H9 (cell line): ENCODE measurements at regions not wholly inside any gene's neighbourhood (a gene's known extent, or its start where the extent isn't known, plus 50 kb on each side); places are given as distances from the start of the nearest gene placed in this dataset.

Experiments used
- DNase-seq: peaks from one replicate; pipeline ENCODE4 v3.0.0-alpha.2; 2017
- H2AFZ ChIP-seq: one replicate; pipeline ENCODE4 v1.6.1; 2013; ENCODE audit warnings: mild to moderate bottlenecking, low read length, control low read depth, moderate library complexity
- H2AK5ac ChIP-seq: 2 replicates; pipeline ENCODE4 v1.6.1; 2013; ENCODE audit warnings: low read length, control low read depth, mixed read lengths; ENCODE audit not compliant: insufficient read length
- H2BK120ac ChIP-seq: one replicate; pipeline ENCODE4 v1.6.1; 2013; ENCODE audit warnings: low read depth, mild to moderate bottlenecking, low read length, control low read depth, inconsistent platforms; ENCODE audit not compliant: poor library complexity, severe bottlenecking
- H2BK12ac ChIP-seq: 2 replicates; pipeline ENCODE4 v1.6.1; 2013; ENCODE audit warnings: low read length, control low read depth, mixed read lengths, low read depth; ENCODE audit not compliant: insufficient read length
- H2BK15ac ChIP-seq: 2 replicates; pipeline ENCODE4 v1.6.1; 2013; ENCODE audit warnings: low read depth, low read length, control low read depth
- H2BK20ac ChIP-seq: one replicate; pipeline ENCODE4 v1.6.1; 2013; ENCODE audit warnings: low read depth, mild to moderate bottlenecking, low read length, control low read depth, inconsistent platforms; ENCODE audit not compliant: poor library complexity, severe bottlenecking
- H2BK5ac ChIP-seq: 2 replicates; pipeline ENCODE4 v1.6.1; 2013; ENCODE audit warnings: low read length, control low read depth, mixed read lengths; ENCODE audit not compliant: insufficient read length
- H3K14ac ChIP-seq: 2 replicates; pipeline ENCODE4 v1.6.1; 2013; ENCODE audit warnings: low read length, control low read depth; ENCODE audit not compliant: insufficient read depth
- H3K18ac ChIP-seq: 2 replicates; pipeline ENCODE4 v1.6.1; 2013; ENCODE audit warnings: low read depth, mild to moderate bottlenecking, mixed read lengths, low read length, control low read depth; ENCODE audit not compliant: insufficient read length
- H3K23ac ChIP-seq: 2 replicates; pipeline ENCODE4 v1.6.1; 2013; ENCODE audit warnings: low read length, control low read depth, mixed read lengths, low read depth; ENCODE audit not compliant: insufficient read length
- H3K23me2 ChIP-seq: 2 replicates; pipeline ENCODE4 v1.6.1; 2013; ENCODE audit warnings: low read depth, mild to moderate bottlenecking, mixed read lengths, low read length, control low read depth; ENCODE audit not compliant: insufficient read length, poor library complexity, severe bottlenecking
- H3K27ac ChIP-seq: 2 replicates; pipeline ENCODE4 v1.5.1; 2013; ENCODE audit warnings: low read length, control low read depth, mixed read lengths, low read depth; ENCODE audit not compliant: insufficient read length
- H3K27me3 ChIP-seq: 2 replicates; pipeline ENCODE4 v1.6.1; 2013; ENCODE audit warnings: low read length, control low read depth, inconsistent platforms; ENCODE audit not compliant: insufficient read depth
- H3K4ac ChIP-seq: 2 replicates; pipeline ENCODE4 v1.6.1; 2013; ENCODE audit warnings: low read depth, mild to moderate bottlenecking, control low read depth, inconsistent platforms, low read length, moderate library complexity
- H3K4me1 ChIP-seq: 2 replicates; pipeline ENCODE4 v1.6.1; 2013; ENCODE audit warnings: low read length, control low read depth, inconsistent platforms; ENCODE audit not compliant: insufficient read depth
- H3K4me2 ChIP-seq: 2 replicates; pipeline ENCODE4 v1.6.1; 2013; ENCODE audit warnings: low read length, control low read depth, mixed read lengths; ENCODE audit not compliant: insufficient read length, insufficient read depth
- H3K56ac ChIP-seq: 2 replicates; pipeline ENCODE4 v1.6.1; 2013; ENCODE audit warnings: low read depth, mild to moderate bottlenecking, mixed read lengths, low read length, control low read depth; ENCODE audit not compliant: insufficient read length
- H3K79me1 ChIP-seq: 2 replicates; pipeline ENCODE4 v1.6.1; 2013; ENCODE audit warnings: low read depth, mild to moderate bottlenecking, moderate library complexity, low read length, control low read depth, inconsistent platforms; ENCODE audit not compliant: insufficient read depth, poor library complexity, severe bottlenecking
- H3K79me2 ChIP-seq: 2 replicates; pipeline ENCODE4 v1.6.1; 2013; ENCODE audit warnings: low read length, control low read depth, inconsistent platforms; ENCODE audit not compliant: insufficient read depth
- H3K9ac ChIP-seq: 2 replicates; pipeline ENCODE4 v1.6.1; 2013; ENCODE audit warnings: low read length, control low read depth, mixed read lengths; ENCODE audit not compliant: insufficient read length; ENCODE audit errors: extremely low read depth
- H3K9me3 ChIP-seq: one replicate; pipeline ENCODE4 v1.6.1; 2013; ENCODE audit warnings: low read depth, low read length, inconsistent platforms; ENCODE audit not compliant: control insufficient read depth
- H3T11ph ChIP-seq: one replicate; pipeline ENCODE4 v1.6.1; 2013; ENCODE audit warnings: mild to moderate bottlenecking, low read length, control low read depth, inconsistent platforms
- H4K20me1 ChIP-seq: one replicate; pipeline ENCODE4 v1.6.1; 2013; ENCODE audit not compliant: control insufficient read depth, insufficient read length, insufficient read depth
- H4K5ac ChIP-seq: 2 replicates; pipeline ENCODE4 v1.6.1; 2013; ENCODE audit warnings: low read depth, mild to moderate bottlenecking, mixed read lengths, low read length, control low read depth; ENCODE audit not compliant: insufficient read length
- H4K8ac ChIP-seq: replicated peaks from 2 replicates; pipeline ENCODE4 v1.6.1; 2013; ENCODE audit warnings: low read length, control low read depth, mixed read lengths, low read depth; ENCODE audit not compliant: insufficient read length
- H4K91ac ChIP-seq: 2 replicates; pipeline ENCODE4 v1.6.1; 2013; ENCODE audit warnings: low read depth, mild to moderate bottlenecking, moderate library complexity, mixed read lengths, low read length, control low read depth; ENCODE audit not compliant: insufficient read length
- H3K27ac Mint-ChIP-seq, 3 experiments: 2 replicates in 2 of 3; 3 replicates in 1 of 3; pipeline ENCODE4 v1.8.0; 2020 to 2021; ENCODE audit warnings: mixed read lengths in 3 of 3, mild to moderate bottlenecking in 1 of 3, moderate library complexity in 1 of 3
- H3K27me3 Mint-ChIP-seq: 2 replicates; pipeline ENCODE4 v1.8.0; 2021; ENCODE audit warnings: low read depth, mild to moderate bottlenecking, moderate library complexity, mixed read lengths
- H3K36me3 Mint-ChIP-seq, 3 experiments: 2 replicates in 2 of 3; 3 replicates in 1 of 3; pipeline ENCODE4 v1.8.0; 2020 to 2021; ENCODE audit warnings: low read depth in 3 of 3, mixed read lengths in 3 of 3; ENCODE audit not compliant: insufficient read depth in 1 of 3
- H3K4me1 Mint-ChIP-seq, 2 experiments: 2 replicates each; pipeline ENCODE4 v1.8.0; 2020; ENCODE audit warnings: mixed read lengths in 2 of 2
- H3K4me3 Mint-ChIP-seq, 2 experiments: 2 replicates in 1 of 2; 3 replicates in 1 of 2; pipeline ENCODE4 v1.8.0; 2020 to 2021; ENCODE audit warnings: mild to moderate bottlenecking in 2 of 2, mixed read lengths in 2 of 2, moderate library complexity in 1 of 2
- H3K9me3 Mint-ChIP-seq, 2 experiments: 2 replicates in 1 of 2; 3 replicates in 1 of 2; pipeline ENCODE4 v1.8.0; 2020; ENCODE audit warnings: mild to moderate bottlenecking in 2 of 2, mixed read lengths in 2 of 2, moderate library complexity in 1 of 2
- WGBS: extraction: QIAGEN DNeasy Blood & Tissue Kit; methylation state at CpG from one replicate; pipeline ENCODE4 v1.1.7; 2013; ENCODE audit warnings: missing lambda C conversion rate, low lambda C conversion rate, mixed read lengths; ENCODE audit not compliant: insufficient read length; ENCODE audit errors: extremely low coverage; 5-methylcytosine and 5-hydroxymethylcytosine counted together
- TF ChIP-seq, protein P1 (sequence below): fragments of 200-600 bp; sonication (generic); conservative IDR thresholded peaks from 3 replicates; pipeline ENCODE4 v1.8.0; 2021; ENCODE audit warnings: antibody characterized with exemption, mild to moderate bottlenecking

DNA sequence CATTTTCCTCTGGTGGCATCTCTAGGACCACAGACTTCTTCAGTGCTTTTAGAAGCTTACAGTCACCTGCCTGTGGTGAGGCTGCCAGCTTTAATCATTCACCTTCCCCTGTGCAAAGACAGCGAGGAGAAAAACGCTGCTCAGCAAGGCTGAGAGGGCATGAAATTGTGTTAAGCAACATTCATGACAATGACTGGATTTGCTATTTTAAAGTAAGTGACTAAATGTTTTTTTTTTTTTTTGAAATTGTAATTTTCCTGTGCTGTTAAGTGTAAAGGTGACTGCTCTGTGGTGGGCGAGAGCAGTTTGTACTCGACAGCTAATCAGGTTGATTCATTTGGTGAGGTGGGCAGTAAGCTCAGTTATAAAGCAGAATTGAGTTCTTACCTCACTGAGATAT, 240.4 kb downstream of the NSUN3 start:
- no peaks in the 10 kb centered on the region for H4K20me1 ChIP-seq
- H4K5ac ChIP-seq = no peak overlapping the region
- TF ChIP-seq, protein P1, sequence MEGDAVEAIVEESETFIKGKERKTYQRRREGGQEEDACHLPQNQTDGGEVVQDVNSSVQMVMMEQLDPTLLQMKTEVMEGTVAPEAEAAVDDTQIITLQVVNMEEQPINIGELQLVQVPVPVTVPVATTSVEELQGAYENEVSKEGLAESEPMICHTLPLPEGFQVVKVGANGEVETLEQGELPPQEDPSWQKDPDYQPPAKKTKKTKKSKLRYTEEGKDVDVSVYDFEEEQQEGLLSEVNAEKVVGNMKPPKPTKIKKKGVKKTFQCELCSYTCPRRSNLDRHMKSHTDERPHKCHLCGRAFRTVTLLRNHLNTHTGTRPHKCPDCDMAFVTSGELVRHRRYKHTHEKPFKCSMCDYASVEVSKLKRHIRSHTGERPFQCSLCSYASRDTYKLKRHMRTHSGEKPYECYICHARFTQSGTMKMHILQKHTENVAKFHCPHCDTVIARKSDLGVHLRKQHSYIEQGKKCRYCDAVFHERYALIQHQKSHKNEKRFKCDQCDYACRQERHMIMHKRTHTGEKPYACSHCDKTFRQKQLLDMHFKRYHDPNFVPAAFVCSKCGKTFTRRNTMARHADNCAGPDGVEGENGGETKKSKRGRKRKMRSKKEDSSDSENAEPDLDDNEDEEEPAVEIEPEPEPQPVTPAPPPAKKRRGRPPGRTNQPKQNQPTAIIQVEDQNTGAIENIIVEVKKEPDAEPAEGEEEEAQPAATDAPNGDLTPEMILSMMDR = no peak
- H3K79me2 ChIP-seq = no peaks in the 10 kb centered on the region
- Mint-ChIP-seq H3K9me3 (no peaks in the 10 kb centered on the region), H3K36me3 (no peaks in the 10 kb centered on the region), H3K27ac (no peak overlapping the region), H3K27me3 (no peaks in the 10 kb centered on the region; the same call in 1 of the 2 replicates), H3K4me1 (peaks cover 20 to 24% of the 10 kb centered on the region in 2 experiments), H3K4me3 (no peak overlapping the region)
- no peaks in the 10 kb centered on the region for H3K9me3 ChIP-seq
- no peak overlapping the region for H2AK5ac ChIP-seq
- H3K79me1 ChIP-seq = no peaks in the 10 kb centered on the region
- no peak overlapping the region for H3K14ac ChIP-seq
- H3K18ac ChIP-seq = no peak overlapping the region
- no peak overlapping the region for H3T11ph ChIP-seq
- H3K9ac ChIP-seq = no peak overlapping the region
- DNase-seq = no peak
- no peak overlapping the region for H3K23ac ChIP-seq
- H2BK5ac ChIP-seq = no peak overlapping the region
- no peak overlapping the region for H3K56ac ChIP-seq
- no peak overlapping the region for H2BK12ac ChIP-seq
- no peak overlapping the region for H3K27ac ChIP-seq
- no peaks in the 10 kb centered on the region for H3K23me2 ChIP-seq
- no peaks in the 10 kb centered on the region; the same call in 1 of the 2 replicates for H3K4me1 ChIP-seq
- no CpG with 5 or more reads among the region's 4 CpGs for WGBS
- H2BK120ac ChIP-seq = no peak overlapping the region
- no peak overlapping the region for H2AFZ ChIP-seq
- H4K8ac ChIP-seq = no peak overlapping the region
- no peak overlapping the region for H3K4ac ChIP-seq
- no peak overlapping the region for H2BK15ac ChIP-seq
- H4K91ac ChIP-seq = no peak overlapping the region
- no peaks in the 10 kb centered on the region for H3K27me3 ChIP-seq
- no peak overlapping the region for H3K4me2 ChIP-seq
- no peak overlapping the region for H2BK20ac ChIP-seq
